WERI-Rb-1 (cell line): ENCODE measurements at regions not wholly inside any gene's neighbourhood (a gene's known extent, or its start where the extent isn't known, plus 50 kb on each side); places are given as distances from the start of the nearest gene placed in this dataset.

ENCODE experiments used
- DNase-seq: peaks from one replicate; pipeline ENCODE4 v3.0.0-alpha.2; 2020
- H3K27ac ChIP-seq: fragments of 250-450 bp; sonication (Bioruptor Pico); 2 replicates; pipeline ENCODE4 v1.5.1; 2020; ENCODE audit warnings: mild to moderate bottlenecking, moderate library complexity
- H3K27me3 ChIP-seq: fragments of 250-450 bp; sonication (Bioruptor Pico); 2 replicates; pipeline ENCODE4 v1.5.1; 2021; ENCODE audit warnings: mild to moderate bottlenecking, low read depth, moderate library complexity; ENCODE audit not compliant: insufficient read depth, severe bottlenecking
- H3K36me3 ChIP-seq: fragments of 250-450 bp; sonication (Bioruptor Pico); 2 replicates; pipeline ENCODE4 v1.5.1; 2020; ENCODE audit warnings: mild to moderate bottlenecking, moderate library complexity
- H3K4me3 ChIP-seq: 2 replicates; pipeline ENCODE4 v1.5.1; 2011; ENCODE audit warnings: low read depth, mild to moderate bottlenecking, control low read depth, low read length
- H3K9me3 ChIP-seq: fragments of 250-450 bp; sonication (Bioruptor Pico); 2 replicates; pipeline ENCODE4 v1.5.1; 2021; ENCODE audit warnings: mild to moderate bottlenecking, moderate library complexity; ENCODE audit not compliant: severe bottlenecking
- CTCF ChIP-seq: IDR thresholded peaks from 2 replicates; pipeline ENCODE4 v1.5.1; 2011; ENCODE audit warnings: low read depth, mild to moderate bottlenecking, control low read depth, inconsistent platforms, low read length

GRCh38 chr18:57249883-57250282, 102.5 kb upstream of the ST8SIA3 start:
- Histone ChIP-seq H3K27ac (no peak overlapping the region; the same call in 1 of the 2 replicates), H3K27me3 (no peaks in the 10 kb centered on the region), H3K4me3 (no peak overlapping the region), H3K36me3 (no peaks in the 10 kb centered on the region), H3K9me3 (no peaks in the 10 kb centered on the region)
- no peak for TF ChIP-seq CTCF
- DNase-seq: peak; percentile 57

GRCh38 chr18:57251747-57252146, 100.6 kb upstream of the ST8SIA3 start:
- no peak overlapping the region for H3K4me3 ChIP-seq
- TF ChIP-seq CTCF: no peak
- H3K36me3 ChIP-seq: no peaks in the 10 kb centered on the region
- H3K27me3 ChIP-seq: no peaks in the 10 kb centered on the region
- H3K27ac ChIP-seq: no peak overlapping the region
- no peak for DNase-seq
- no peaks in the 10 kb centered on the region for H3K9me3 ChIP-seq

GRCh38 chr18:57253903-57254302, 98.5 kb upstream of the ST8SIA3 start:
- H3K4me3 ChIP-seq: no peak overlapping the region
- no peak for TF ChIP-seq CTCF

GRCh38 chr18:57258131-57258777, 94.1 kb upstream of the ST8SIA3 start:
- no peaks in the 10 kb centered on the region for H3K27me3 ChIP-seq
- no peak for TF ChIP-seq CTCF
- H3K36me3 ChIP-seq: no peaks in the 10 kb centered on the region
- H3K9me3 ChIP-seq: no peaks in the 10 kb centered on the region
- no peak for DNase-seq
- no peak overlapping the region for H3K27ac ChIP-seq
- H3K4me3 ChIP-seq: no peak overlapping the region

More at GRCh38 chr18:57253903-57254302, 98.5 kb upstream of the ST8SIA3 start:
- H3K9me3 ChIP-seq: no peaks in the 10 kb centered on the region
- no peak for DNase-seq
- no peaks in the 10 kb centered on the region for H3K27me3 ChIP-seq
- no peak overlapping the region for H3K27ac ChIP-seq
- H3K36me3 ChIP-seq: no peaks in the 10 kb centered on the region

GRCh38 chr18:57267368-57267925, 84.9 kb upstream of the ST8SIA3 start:
- Histone ChIP-seq H3K4me3 (no peak overlapping the region), H3K27ac (no peak overlapping the region), H3K27me3 (no peaks in the 10 kb centered on the region), H3K9me3 (no peaks in the 10 kb centered on the region), H3K36me3 (no peaks in the 10 kb centered on the region)
- TF ChIP-seq CTCF: no peak
- no peak for DNase-seq

- no peak overlapping the region for H3K27ac ChIP-seq
Measured at GRCh38 chr18:57269756-57270155, 82.6 kb upstream of the ST8SIA3 start.

More at GRCh38 chr18:57269756-57270155, 82.6 kb upstream of the ST8SIA3 start:
- Histone ChIP-seq H3K36me3 (no peaks in the 10 kb centered on the region), H3K9me3 (no peaks in the 10 kb centered on the region), H3K27me3 (no peaks in the 10 kb centered on the region), H3K4me3 (no peak overlapping the region)
- no peak for DNase-seq
- TF ChIP-seq CTCF: no peak
